ENCODE measurements at regions not wholly inside any gene's neighbourhood (a gene's known extent, or its start where the extent isn't known, plus 50 kb on each side); places are given as distances from the start of the nearest gene placed in this dataset.
A peak's percentile ranks its signal among the peaks of the same experiment; 100 is the strongest.

DNA sequence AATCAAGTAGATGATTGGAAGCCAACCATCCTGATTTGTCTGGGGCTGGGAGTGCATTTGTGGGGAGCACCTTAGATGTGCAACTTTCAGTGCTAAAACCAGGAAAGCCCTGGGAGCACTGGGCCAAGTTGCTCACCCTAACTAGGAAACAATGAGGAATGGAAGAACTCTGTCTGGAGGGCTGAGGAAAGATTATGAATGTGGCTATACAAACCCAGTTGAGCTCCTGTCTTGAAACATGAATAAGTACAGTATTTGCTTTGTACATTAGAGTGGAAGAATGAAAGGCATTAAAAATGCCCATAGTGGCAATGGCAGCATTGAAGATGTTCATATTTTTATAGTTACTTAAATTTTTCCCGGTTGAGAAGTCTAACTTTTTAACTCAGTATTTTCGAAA, 121.1 kb downstream of the HDGFL1 start:
- peaks cover 9% of the 10 kb centered on the region for H3K9me3 Mint-ChIP-seq
- TF ChIP-seq CTCF (conservative IDR thresholded peaks at IDR 0.05), result no peak
- no peak overlapping the region for H3K4me3 Mint-ChIP-seq
- H3K4me1 Mint-ChIP-seq (ENCODE audit: unreplicated experiment), result no peaks in the 10 kb centered on the region
- no peak for DNase-seq (ENCODE audit: extremely low spot score, unreplicated experiment)
- no peaks in the 10 kb centered on the region for H3K36me3 Mint-ChIP-seq
- no peaks in the 10 kb centered on the region for H3K27me3 Mint-ChIP-seq
- no peak overlapping the region for H3K27ac Mint-ChIP-seq

DNA sequence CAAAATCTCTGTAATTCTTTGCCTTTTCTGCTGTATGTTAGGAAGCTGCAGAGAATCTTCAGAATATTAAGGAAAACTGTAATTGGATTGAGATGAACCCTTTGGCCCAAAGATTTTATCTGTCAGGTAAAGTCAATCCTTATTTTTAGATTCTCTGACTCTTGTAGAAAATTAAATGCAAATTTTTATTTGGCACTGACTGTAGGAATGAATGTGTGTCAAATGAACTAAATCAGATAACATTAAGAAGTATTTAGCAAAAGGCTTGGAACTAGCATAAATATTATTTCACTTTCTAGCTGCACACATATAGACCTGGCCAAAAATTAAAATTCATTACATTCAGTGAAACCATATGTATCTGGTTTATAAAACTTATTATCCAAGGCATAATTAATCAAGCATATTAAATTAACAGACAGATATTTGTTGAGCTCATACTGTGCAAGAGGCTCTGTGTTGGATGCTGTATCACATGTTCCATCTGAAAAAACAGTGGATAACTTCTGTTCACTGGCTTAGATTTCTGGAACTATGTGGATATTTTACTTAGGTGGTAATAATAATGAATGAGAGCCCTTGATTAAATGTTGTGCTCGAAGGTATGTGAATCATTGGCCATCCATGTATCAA, 124.8 kb downstream of the HDGFL1 start:
- peaks cover 14% of the 10 kb centered on the region for H3K4me1 Mint-ChIP-seq (ENCODE audit: unreplicated experiment)
- H3K4me3 Mint-ChIP-seq, result no peak overlapping the region
- H3K27ac Mint-ChIP-seq, result no peak overlapping the region
- no peaks in the 10 kb centered on the region for H3K36me3 Mint-ChIP-seq
- peaks cover 9% of the 10 kb centered on the region for H3K9me3 Mint-ChIP-seq
- no peaks in the 10 kb centered on the region for H3K27me3 Mint-ChIP-seq
- TF ChIP-seq CTCF (conservative IDR thresholded peaks at IDR 0.05), result no peak
- no peak for DNase-seq (ENCODE audit: extremely low spot score, unreplicated experiment)

- H3K36me3 Mint-ChIP-seq, result no peaks in the 10 kb centered on the region
- H3K4me1 Mint-ChIP-seq (ENCODE audit: unreplicated experiment), result peaks cover 23% of the 10 kb centered on the region
- no peak overlapping the region for H3K4me3 Mint-ChIP-seq
- H3K27ac Mint-ChIP-seq, result no peak overlapping the region
- no peaks in the 10 kb centered on the region for H3K27me3 Mint-ChIP-seq
- DNase-seq (ENCODE audit: extremely low spot score, unreplicated experiment), result no peak
- TF ChIP-seq CTCF (conservative IDR thresholded peaks at IDR 0.05), result no peak
- no peaks in the 10 kb centered on the region for H3K9me3 Mint-ChIP-seq
Observed at GRCh38 chr6:22696481-22696880, 127.1 kb downstream of the HDGFL1 start.

DNA sequence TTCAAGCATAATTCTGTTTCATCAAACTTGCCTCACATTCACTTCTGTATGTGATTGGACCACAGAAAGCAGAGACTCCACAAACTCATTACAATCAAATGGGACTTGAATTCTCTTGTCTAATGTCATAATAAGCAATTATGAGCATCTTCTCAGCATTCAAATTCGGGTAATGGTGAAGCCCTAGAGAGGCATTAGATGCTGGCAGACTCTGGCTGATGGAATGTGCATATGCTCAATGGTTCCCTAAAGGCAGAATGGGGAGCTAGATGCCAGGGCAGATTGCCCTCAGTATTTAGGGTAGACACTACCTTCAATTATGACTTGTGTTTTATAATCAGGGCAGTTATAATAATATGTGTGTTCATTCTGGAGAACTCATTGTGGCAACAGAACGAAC, 127.9 kb downstream of the HDGFL1 start:
- Mint-ChIP-seq H3K4me1 (ENCODE audit: unreplicated experiment) (peaks cover 31% of the 10 kb centered on the region), H3K36me3 (no peaks in the 10 kb centered on the region), H3K27me3 (no peaks in the 10 kb centered on the region), H3K27ac (no peak overlapping the region), H3K9me3 (peaks cover 8% of the 10 kb centered on the region), H3K4me3 (no peak overlapping the region)
- TF ChIP-seq CTCF (conservative IDR thresholded peaks at IDR 0.05), result no peak
- DNase-seq (ENCODE audit: extremely low spot score, unreplicated experiment), result no peak

GRCh38 chr6:22699151-22699550, 129.8 kb downstream of the HDGFL1 start:
- Mint-ChIP-seq H3K4me3 (peak overlapping the region; percentile 54), H3K9me3 (peaks cover 8% of the 10 kb centered on the region), H3K4me1 (ENCODE audit: unreplicated experiment) (peaks cover 37% of the 10 kb centered on the region), H3K27ac (peak overlapping the region; percentile 52), H3K36me3 (no peaks in the 10 kb centered on the region), H3K27me3 (no peaks in the 10 kb centered on the region)
- no peak for TF ChIP-seq CTCF (conservative IDR thresholded peaks at IDR 0.05)
- no peak for DNase-seq (ENCODE audit: extremely low spot score, unreplicated experiment)

GRCh38 chr6:22706651-22707050, 137.3 kb downstream of the HDGFL1 start:
- Mint-ChIP-seq H3K27ac (no peak overlapping the region), H3K36me3 (no peaks in the 10 kb centered on the region), H3K27me3 (no peaks in the 10 kb centered on the region), H3K4me1 (ENCODE audit: unreplicated experiment) (peaks cover 26% of the 10 kb centered on the region), H3K4me3 (no peak overlapping the region), H3K9me3 (peaks cover 6% of the 10 kb centered on the region)
- no peak for TF ChIP-seq CTCF (conservative IDR thresholded peaks at IDR 0.05)
- DNase-seq (ENCODE audit: extremely low spot score, unreplicated experiment), result no peak

All from type B pancreatic cell (in vitro differentiated cells).